GM21526 (cell line): ENCODE measurements at regions not wholly inside any gene's neighbourhood (a gene's known extent, or its start where the extent isn't known, plus 50 kb on each side); places are given as distances from the start of the nearest gene placed in this dataset.

ENCODE experiments used
- ATAC-seq: cut with Tn5 transposase; IDR thresholded peaks from one replicate; pipeline ENCODE4 v1.9.1; 2021; ENCODE audit warnings: moderate library complexity; ENCODE audit not compliant: unreplicated experiment, low FRiP score

- no peak for ATAC-seq
These were observed 649.7 kb upstream of the RIOK2 start for GRCh38 chr5:97832645-97833296.

- no peak for ATAC-seq
These were observed 651.5 kb upstream of the RIOK2 start for GRCh38 chr5:97834561-97834960.

GRCh38 chr5:97835112-97835511, 652.1 kb upstream of the RIOK2 start:
- ATAC-seq: no peak

DNA sequence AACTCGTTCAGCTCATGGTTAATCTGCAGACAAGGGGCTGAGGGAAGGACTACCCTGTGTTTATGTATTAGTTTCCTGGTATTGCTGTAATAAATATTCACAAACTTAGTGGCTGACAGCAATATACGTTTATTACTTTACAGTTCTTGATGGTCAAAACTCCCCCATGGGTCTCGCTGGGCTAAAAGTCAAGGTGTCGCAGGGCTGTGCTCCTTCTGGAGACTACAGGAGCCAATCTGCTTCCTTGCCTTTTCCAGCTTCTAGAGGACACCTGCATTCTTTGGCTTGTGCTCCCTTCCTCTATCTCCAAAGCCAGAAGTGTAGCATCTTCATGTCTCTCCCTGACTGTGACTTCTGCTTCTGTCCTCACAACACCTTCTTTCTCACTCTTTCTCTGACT, 653.8 kb upstream of the RIOK2 start:
- no peak for ATAC-seq

- peak; percentile 93 for ATAC-seq
These were observed 655.2 kb upstream of the RIOK2 start for GRCh38 chr5:97838214-97838613.

GRCh38 chr5:97839341-97840086, 656.5 kb upstream of the RIOK2 start:
- ATAC-seq: no peak

GRCh38 chr5:97840643-97841042, 657.6 kb upstream of the RIOK2 start:
- ATAC-seq: no peak

DNA sequence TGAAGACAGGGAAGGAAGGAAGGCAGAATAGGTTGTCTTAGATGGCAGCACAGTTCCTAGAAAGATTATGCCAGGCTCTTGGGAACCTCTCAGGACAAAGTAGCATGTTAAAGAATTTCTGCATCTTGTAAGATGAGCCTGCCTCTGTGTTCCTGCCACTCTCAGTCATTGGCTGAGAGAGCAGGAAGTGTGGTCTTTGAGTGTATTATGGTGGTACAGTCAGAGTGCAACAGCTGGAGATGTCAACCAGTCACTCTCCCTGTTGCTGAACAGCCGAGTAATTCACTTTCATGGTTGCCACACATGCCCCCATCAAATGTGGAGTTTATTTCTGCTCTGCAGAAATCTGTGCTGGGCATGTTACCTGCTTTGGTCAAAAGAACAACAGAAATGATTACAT, 659.6 kb upstream of the RIOK2 start:
- ATAC-seq: no peak

DNA sequence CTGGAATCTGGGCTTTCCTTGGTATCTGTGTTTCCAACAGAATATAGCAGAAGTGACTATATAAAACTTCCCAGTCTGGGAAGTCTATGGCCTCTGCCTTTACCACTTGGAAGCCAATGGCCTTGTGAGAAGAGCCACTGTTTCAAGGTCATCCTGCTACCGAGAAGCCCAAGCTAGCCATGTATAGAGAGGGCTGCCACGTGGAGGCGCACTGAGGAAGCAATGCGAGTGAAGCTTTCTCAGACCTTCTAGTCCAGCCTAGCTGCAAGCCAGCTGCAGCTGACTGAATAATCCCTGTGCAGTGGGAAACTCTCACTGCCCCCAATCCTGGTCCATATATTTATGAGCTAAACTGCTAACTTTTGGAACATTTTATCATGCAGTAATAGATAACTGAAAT, 661.8 kb upstream of the RIOK2 start:
- no peak for ATAC-seq

DNA sequence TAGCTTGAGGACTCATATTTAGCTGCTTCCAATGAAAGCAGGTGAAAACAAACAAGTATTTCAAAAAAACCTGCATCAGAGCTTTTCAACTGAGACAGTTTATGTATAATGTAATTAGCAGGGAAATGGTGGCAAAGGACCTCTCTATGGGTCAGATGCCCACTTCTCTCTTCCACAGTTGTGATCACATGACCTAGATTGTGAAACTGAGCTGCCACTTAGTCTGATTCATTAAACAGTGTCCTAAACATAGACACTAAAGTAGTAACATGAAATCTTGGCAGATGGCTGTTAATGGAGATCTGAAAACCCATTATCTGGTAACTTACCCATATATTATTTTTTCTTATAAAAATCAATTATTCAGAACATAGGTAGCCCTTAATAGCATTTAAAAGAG, 663.6 kb upstream of the RIOK2 start:
- no peak for ATAC-seq

DNA sequence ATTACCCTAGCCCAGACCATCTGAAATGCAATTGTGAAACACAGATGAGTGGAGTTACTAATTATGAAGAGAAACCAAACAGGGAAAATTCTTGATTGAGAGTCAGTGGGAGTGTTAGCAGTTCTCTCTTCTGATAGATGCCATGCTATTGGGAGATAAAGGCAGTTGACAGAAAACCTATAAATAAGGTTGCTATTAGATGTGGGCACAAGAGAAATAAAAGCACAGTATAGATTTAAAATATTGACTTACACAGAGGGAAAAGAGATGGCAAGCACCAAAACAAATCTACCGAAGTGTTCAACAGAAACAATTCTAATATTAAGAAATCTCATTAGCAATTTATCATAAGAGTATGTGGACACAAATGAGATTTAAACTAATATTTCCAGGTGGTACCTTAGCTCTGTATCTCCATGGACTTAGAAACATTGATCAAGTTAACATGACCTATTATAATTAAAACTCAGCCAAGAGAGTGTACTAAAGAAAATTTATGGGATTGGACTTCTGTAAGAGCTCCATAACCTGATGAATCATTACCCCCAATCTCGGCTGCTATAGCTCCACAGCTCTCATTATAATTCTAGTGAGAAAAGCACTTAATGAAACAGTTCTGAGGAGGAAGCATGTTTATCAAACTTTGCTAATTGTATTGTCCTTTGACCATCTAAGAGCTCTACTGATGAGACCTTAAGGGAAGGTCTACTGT, 665.0 kb upstream of the RIOK2 start:
- no peak for ATAC-seq

DNA sequence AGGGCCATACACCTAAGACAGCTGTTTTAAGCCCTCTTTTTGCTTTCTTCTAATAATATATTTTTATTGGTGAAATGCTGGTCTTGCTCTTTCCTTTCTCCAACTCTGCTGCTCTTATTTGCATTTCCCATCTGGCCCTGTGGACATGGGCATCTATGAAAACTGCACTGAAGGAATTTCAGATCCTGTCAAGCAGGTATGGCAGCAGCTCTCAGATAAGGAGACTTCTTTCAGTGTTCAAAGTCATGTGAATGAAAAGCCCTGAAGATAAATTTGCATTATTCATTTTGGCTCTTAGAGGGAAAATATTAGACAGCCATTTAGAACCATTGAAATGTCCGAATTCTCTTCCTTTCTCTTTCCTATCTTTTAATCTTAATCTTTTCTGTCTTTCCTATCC, 668.0 kb upstream of the RIOK2 start:
- no peak for ATAC-seq

- no peak for ATAC-seq
These were observed 672.1 kb upstream of the RIOK2 start for GRCh38 chr5:97854871-97855762.

GRCh38 chr5:97874491-97874890, 691.4 kb upstream of the RIOK2 start:
- no peak for ATAC-seq

GRCh38 chr5:97876272-97876671, 693.2 kb upstream of the RIOK2 start:
- no peak for ATAC-seq

GRCh38 chr5:97877588-97877987, 694.5 kb upstream of the RIOK2 start:
- no peak for ATAC-seq

DNA sequence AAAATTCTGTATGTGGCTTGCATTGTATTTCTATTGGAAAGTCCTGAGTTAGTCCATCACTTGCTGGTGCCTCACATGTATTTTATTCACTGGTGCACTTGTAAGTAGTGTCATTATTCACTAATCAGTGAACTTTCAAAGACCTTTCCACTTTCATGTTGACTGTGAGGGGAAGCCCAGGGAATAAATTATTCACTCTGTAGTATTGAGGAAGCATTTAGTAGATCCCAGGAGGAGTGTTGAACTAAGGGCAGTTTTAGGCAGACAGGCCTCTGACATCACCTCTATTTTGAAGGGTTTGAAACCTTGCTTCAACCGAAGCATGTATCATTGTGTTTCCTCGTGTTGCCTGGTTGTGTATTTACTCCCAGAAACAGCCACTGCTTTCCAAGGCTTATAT, 705.4 kb upstream of the RIOK2 start:
- peak; percentile 81 for ATAC-seq

GRCh38 chr5:97891971-97892370, 708.9 kb upstream of the RIOK2 start:
- no peak for ATAC-seq

DNA sequence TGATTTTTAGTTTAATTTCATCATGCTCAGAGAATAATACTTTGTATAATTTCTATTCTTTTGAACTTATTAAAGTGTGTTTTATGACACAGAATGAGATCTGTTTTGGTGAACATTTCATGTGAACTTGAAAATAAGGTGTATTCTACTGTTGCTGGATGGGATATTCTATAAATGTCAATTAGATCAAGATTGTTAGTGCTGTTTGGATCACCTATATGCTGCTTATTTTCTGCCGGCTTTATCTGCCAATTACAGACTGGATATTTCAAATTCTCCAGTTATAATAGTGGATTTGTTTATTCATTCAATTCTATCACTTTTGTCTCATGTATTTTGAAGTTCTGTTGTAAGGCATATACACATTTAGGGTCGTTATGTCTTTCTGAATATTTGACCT, 720.7 kb upstream of the RIOK2 start:
- no peak for ATAC-seq

DNA sequence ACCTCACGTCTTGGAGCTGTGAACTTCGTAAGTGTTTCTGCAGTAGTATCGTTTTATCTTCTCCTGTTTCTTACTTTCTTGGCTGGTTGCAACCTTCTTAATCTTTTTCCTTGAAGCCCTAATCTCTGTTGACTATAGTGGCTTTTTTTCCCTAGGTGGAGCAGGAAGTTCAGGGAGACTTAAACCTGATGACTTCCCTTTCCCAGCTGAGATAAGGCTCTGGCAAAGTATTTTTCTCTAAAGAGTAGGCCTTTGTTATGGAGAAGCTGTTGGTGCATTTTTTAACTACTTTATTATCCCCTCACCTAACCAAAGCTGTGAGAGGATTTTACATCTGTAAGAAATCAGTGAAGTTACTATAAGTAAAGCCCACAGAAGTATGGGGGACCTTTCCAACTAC, 723.1 kb upstream of the RIOK2 start:
- ATAC-seq: no peak
